GM12872 (cell line): ENCODE measurements at regions not wholly inside any gene's neighbourhood (a gene's known extent, or its start where the extent isn't known, plus 50 kb on each side); places are given as distances from the start of the nearest gene placed in this dataset.

Experiments used
- TF ChIP-seq, protein P1 (sequence below): IDR thresholded peaks from 3 replicates; pipeline ENCODE4 v1.5.1; 2011; ENCODE audit warnings: low read depth, mild to moderate bottlenecking, low read length, moderate library complexity; ENCODE audit not compliant: insufficient read depth

DNA sequence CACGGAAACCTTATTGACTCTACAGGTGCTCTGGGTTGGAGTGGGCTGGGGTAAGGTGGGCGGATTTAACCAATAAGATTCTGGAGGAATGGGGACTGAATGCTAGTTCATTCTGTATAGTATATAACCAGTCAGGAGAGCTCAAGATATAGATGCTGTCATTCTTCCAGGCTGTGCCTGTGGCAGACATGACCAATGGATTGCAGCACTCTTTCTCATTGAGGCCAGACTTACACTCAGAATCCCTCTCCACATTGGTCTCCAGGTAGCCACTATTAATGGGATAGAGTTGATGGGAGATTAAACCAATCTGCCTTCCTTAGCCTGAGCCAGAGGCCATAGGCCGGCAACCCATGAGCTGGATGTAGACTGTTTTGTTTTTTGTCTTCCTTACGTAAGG, 82.8 kb upstream of the MEF2A start:
- TF ChIP-seq, protein P1, sequence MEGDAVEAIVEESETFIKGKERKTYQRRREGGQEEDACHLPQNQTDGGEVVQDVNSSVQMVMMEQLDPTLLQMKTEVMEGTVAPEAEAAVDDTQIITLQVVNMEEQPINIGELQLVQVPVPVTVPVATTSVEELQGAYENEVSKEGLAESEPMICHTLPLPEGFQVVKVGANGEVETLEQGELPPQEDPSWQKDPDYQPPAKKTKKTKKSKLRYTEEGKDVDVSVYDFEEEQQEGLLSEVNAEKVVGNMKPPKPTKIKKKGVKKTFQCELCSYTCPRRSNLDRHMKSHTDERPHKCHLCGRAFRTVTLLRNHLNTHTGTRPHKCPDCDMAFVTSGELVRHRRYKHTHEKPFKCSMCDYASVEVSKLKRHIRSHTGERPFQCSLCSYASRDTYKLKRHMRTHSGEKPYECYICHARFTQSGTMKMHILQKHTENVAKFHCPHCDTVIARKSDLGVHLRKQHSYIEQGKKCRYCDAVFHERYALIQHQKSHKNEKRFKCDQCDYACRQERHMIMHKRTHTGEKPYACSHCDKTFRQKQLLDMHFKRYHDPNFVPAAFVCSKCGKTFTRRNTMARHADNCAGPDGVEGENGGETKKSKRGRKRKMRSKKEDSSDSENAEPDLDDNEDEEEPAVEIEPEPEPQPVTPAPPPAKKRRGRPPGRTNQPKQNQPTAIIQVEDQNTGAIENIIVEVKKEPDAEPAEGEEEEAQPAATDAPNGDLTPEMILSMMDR, result no peak

DNA sequence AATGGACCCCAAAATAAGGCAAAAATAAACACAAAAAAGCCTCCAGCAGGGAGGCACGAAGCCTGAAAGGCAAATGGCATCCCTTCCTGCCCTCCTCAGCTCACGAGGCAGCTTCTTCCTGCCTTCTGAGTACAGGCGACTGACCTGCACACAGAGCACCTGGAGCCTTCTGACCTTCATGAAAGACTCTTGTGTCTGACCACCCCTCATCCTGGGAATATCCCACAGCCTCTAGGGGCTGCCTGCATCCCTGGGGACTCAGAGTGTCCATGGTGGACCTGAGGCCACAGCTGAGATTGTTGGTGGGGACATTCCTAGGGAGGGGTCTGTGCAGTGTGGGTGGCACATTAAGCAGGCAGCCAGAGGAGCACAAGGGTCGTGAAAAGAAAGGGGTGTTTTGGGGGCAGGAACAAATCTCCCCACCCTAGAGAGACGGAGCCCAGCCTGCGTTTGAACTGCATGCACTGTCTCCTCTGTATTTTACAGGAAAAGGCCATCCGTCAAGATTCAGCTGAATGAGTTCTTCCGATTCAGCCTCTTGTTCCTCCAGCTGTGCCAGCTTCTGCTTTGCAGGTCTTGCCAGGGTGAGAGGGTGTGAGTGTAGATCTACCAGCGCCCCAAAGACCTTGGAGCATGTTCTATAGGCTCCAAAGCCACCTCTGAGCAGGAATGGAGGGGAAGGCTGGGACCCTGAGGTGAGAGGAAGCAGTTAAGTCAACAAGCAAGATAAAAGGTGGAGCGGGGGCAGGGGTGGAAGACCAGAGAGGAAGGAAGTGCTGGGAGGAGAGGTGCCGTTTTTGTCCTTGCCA, 80.4 kb upstream of the MEF2A start:
- TF ChIP-seq, protein P1, result no peak

DNA sequence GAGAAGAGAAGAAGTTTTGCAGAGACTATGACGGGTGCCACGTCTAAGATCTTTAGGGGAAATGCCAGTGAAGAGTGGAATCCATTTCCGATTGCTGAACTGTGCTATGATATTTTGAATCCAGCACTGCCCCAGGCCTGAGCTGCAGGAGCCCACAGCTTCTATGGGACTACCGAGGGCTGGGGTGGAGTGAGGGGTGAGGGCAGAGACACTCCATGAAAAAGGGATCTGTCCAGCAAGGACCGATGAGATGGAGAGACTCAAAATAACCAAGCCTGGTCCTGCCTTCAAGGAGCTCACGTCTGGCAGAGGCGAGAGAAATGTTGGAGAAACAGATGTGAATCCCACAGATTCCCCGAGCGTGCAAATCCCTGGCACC, 79.8 kb upstream of the MEF2A start:
- TF ChIP-seq, protein P1, result no peak

DNA sequence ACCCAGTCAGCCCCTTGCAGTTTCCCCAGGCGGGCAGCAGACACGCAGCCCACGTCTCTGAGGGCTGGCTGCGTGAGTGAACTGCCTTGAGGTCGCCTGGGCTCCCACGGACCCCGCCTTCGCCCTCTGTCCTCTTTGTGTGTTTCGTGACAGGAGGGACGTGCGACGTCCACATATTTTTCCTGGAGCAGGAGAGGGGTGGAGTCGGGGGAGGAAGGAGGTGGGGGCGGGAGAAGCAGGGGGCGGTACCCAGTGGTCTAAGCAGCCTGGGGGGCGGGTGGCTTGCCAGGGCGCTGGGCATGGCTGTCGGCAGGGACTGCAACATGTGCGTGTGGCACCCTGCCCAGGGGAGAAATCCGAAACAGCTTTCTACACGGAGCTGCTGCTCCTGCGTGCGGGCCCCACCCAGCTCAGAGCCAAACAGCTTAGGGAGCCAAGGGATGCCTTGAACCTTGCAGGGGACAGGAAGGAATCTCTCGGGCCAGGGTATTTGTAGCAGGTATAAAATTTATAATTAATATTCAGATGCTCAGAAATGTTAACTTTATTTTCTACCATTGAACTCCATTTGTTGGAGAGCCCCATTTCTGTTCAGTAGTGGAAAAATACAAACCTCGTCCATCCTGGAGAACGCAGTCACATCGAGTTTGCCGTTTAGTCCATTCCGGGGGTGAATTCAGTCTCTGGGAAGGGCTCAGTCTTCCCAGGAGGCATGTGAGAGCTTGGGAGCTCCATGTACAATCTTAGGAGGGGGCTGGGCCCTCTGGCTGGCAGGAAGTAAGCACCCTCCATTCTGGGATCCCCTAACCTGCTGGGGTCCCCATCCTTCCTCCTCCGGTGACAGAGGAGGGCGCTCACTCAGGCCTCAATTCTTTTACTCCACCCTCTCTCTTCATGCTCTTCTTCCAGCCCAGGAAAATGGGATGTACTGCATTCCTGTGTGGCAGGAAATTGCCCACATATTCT, 79.1 kb upstream of the MEF2A start:
- TF ChIP-seq, protein P1, result no peak

DNA sequence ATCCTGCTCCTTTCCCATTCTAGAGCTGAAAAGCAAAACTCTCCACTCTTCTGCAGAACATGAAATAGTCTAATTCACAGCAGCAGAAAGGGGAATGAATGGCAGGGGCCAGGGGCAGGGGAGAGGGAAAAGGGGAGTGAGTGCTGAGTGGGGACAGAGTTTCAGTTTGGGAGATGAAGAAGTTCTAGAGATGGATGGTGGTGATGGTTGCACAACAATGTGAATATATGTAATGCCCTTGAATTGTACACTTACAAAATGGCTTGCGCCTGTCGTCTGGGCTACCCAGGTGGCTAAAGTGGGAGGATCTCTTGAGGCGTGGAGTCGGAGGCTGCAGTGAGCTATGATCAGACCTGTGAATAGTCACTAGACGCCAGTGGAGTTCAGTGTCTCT, 78.5 kb upstream of the MEF2A start:
- TF ChIP-seq, protein P1, result no peak

DNA sequence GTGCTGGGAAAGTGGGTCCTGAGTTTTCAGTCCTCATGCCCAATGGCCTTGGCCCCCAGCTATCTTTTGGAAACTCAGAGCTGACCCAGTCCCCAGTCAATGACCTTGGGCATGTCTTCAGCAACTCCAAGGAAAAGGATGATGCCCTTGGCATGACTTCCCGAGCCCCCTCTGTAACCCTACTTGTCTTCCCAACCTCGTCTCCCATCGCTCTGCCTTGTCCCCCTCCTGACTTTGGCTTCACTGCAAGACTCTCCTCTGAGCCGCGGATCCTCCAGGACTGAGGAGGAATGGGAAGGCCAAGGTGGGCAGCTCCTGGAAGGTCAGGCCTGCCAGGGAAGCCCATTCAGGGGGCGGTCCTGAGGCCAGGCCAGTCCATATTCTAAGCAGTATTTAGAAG, 73.5 kb upstream of the MEF2A start:
- TF ChIP-seq, protein P1, result no peak

DNA sequence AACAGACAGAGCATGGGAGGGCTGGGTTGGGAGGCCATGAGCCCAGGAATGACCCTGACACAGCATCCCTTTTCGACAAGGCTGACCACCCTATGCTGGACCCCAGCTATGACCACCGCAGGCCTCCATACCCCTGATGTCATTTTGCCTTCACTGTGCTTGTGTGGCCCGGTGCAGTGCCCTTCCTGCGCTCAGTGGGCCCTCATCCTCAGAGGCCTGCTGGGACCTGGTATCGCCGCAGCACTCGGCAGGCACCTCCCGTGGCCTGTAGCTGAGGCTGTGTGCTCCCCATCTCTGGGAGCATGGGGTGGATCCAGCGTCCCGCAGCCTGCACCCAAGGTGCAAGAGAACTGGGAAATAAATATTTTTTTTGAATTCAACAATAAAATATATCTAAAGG, 73.1 kb upstream of the MEF2A start:
- TF ChIP-seq, protein P1, result no peak
